ENCODE measurements at regions not wholly inside any gene's neighbourhood (a gene's known extent, or its start where the extent isn't known, plus 50 kb on each side); places are given as distances from the start of the nearest gene placed in this dataset.

- no peak for TF ChIP-seq YY1 (IDR thresholded peaks at IDR 0.05; ENCODE audit: low read depth)
- no peak for TF ChIP-seq CEBPB (IDR thresholded peaks at IDR 0.05)
- no peak for TF ChIP-seq MAX (IDR thresholded peaks at IDR 0.05)
- TF ChIP-seq CREB1 (IDR thresholded peaks at IDR 0.05; ENCODE audit: low read depth): no peak
- no peak for TF ChIP-seq TAF1 (IDR thresholded peaks at IDR 0.05; ENCODE audit: low read depth)
Measured at GRCh38 chr18:68288408-68288807, 426.5 kb downstream of the TMX3 start.

Measured in Ishikawa (cell line).